GM21576 (cell line): ENCODE measurements at regions not wholly inside any gene's neighbourhood (a gene's known extent, or its start where the extent isn't known, plus 50 kb on each side); places are given as distances from the start of the nearest gene placed in this dataset.

Experiments
- ATAC-seq: cut with Tn5 transposase; IDR thresholded peaks from one replicate; pipeline ENCODE4 v1.9.1; 2021; ENCODE audit warnings: mild to moderate bottlenecking, moderate library complexity; ENCODE audit not compliant: unreplicated experiment

DNA sequence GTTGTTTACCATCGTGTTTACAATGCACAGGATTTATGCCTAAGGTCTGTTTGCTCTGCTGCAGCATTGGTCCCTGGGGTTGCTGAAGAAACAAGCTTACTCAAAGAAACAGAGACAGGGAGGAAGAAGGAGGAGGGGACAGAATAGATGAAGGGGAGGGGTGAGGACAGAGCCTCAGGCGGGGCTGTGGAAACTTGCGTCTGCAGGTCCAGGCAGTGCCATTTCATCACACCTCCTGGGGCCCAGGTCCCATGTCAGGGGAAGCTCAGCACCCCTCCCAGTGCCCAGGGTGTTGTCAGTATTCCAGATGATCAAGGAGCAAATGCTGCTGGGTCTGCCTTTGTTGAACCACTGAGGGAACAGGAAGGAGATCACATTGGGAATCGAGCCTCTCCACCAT lies 1406.8 kb downstream of the TBC1D22A start:
- ATAC-seq, result no peak

DNA sequence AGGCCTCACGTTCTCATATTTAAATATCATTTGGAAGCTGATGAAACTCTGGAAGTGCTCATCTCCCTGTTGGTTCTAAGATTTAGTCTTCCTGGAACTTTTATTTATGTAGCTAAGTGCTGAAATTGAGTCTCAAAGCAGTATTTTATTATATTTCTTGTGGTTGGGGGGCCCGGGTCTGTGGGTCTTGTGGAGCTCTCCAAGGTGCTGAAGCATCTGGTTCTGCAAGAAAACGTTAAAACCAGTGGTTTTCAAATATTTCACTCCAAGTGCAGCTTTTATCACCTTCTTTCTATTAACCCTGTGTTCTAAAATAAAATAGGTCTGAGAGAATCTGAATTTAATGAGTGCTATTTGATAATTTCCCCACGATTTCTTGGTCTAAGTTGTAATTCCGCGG lies 1404.8 kb downstream of the TBC1D22A start:
- no peak for ATAC-seq

DNA sequence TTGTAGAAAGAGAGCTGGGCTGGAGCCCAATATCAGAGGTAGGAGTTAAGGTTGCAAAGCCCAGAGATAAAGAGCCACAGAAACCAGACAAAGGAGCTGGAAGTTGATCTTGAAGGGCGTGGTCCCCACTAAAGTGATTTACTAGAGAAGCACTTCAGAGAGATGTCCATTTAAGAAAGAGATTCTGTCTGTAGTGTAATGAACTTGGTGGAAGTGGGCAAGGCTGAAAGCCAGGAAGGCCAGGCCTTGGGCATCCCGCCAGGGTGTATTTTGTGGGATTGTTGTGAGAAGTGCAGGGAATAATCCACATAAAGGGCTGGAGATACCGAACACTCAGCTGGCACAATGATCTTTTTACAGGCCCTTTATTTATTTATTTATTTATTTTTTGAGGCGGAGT lies 1398.8 kb downstream of the TBC1D22A start:
- no peak for ATAC-seq

DNA sequence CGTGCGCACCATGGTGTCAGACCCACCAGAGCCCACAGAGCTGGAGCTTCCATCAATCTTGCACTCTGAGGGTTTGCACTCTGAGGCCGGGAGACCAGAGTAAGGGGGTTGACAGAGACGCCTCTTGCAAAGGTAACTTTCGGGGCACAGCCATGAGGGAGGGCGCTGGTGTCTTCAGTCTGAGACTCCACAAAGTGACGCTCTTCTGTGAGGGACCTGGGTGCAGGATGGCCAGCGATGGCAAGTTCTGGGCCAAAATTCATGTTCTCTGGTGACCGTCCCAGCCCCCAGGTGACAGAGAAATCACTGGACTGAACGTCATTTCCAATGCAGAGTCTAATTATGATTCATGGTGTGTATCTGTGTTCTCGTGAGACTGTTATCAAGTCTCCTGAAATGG lies 1395.2 kb downstream of the TBC1D22A start:
- no peak for ATAC-seq

DNA sequence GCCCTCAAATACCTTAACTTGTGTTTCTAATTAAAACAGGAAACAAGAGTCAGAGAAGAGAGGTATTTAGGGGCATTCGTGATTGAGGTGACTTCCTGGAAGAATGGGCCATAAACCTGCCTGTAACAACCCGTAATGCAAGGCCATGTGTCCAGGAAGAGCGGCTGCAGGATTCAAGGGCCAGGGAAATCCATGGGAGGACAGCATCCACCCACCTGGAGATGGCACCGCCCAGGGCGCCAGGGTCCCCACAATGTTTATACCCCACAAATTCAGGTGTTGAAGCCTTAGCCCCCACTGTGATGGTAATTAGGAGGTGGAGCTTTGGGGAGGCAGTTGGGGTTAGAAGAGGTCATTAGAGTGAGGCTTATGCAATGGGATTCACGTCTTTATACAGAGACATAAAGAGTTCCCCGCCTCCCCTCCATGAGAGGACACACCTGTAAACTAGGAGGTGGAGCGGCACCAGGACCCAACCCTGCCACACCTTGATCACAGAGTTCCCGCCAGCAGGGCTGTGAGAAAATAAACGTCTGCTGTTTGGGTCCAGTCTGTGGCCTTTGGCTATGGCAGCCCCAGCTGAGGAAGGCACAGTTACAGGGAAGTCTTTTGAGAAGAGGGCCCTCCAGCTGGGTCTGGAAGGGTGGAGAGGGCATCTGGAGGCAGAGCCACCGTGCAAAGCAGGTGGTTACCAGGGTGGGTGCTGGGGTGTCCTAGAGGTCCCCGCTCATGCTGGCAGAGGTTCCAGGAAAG lies 1394.3 kb downstream of the TBC1D22A start:
- ATAC-seq, result no peak

DNA sequence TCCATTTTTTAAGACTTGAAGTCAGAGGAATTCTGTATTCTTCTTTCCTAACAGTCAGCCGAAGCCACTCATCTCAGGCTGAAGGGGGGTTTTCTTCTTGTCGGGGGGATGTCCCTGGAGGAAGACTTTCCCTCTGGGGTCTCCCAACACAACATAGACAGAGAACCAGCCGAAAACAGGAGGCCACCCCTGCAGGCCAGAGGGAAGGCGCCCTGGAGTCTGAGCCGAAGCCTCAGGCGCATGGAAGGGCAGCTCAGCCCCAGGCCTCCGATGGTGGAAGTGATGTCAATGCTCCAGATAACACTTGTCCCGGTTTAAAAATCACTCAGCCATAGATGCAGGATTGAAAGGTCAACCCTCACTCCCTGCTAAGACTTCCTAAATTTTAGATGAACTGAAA lies 1393.0 kb downstream of the TBC1D22A start:
- no peak for ATAC-seq

DNA sequence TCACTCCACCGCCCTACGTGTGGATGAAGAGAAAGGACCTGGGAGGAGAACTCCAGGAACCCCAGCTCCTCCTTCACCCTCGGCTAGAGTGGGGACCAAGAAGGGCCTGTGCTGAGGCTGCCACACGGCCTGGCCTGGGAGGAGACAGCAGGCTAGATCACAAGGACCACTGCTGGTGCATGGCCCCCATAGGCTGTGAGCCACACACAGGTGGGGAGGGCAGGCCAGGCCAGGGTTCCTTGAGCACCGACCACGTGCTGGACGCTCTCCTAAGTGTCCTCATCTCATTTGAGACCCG lies 1392.4 kb downstream of the TBC1D22A start:
- ATAC-seq, result no peak

DNA sequence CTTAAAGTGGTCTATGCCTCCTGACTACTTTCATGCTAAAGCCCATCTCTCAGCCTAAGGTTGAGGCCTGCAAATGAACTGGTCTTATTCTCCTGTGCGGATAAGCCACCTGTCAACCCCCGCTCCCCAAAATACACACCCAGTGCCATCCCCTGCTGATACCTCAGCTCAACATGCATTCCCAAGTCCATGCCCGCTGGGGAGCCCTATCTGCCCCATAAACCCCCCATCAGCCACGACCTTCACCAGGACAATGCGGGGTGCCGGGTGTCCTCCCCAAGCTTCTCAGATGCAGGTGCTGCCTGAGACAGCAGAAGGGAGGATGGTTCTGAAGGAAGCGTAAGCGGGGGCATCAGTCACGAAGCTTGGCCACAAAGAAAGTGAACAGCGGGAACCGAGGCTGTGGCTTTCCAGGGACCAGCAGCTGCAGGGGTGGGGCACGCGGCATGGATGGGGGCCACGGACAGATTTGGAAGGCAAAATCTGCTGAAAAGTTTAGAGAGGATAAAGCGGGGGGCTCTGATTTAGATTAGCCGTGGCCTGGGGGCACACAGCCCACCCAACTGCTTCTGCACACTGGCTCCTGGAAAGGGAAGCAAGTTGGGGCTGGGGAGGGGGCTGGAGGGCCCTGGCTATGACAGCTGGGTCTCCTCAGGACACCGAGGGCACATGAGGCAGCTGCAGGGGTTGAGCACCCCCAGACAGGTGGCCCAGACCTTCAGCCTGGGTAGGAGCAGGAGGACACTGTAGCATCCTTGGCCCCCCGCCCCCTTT lies 1391.9 kb downstream of the TBC1D22A start:
- no peak for ATAC-seq

DNA sequence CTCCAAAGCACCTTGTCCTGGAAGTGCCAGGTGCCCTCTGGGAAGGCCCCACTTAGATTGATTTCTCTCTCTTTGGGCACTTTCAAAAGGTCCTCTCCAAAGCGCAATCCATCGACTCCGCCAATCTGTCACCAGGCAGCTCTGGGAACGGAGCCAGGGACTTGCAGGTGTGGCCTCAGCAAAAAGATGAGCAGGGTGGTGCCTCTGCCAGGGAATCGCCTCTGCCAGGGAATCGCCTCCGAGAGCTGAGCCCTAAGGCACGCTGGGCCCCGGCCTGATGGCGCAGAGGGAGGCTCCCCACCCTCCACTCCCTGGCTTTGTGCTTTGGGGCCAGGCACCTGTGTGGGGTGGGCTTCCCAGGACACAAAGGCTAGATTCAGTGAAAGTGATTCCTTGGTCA lies 1391.3 kb downstream of the TBC1D22A start:
- ATAC-seq, result no peak

DNA sequence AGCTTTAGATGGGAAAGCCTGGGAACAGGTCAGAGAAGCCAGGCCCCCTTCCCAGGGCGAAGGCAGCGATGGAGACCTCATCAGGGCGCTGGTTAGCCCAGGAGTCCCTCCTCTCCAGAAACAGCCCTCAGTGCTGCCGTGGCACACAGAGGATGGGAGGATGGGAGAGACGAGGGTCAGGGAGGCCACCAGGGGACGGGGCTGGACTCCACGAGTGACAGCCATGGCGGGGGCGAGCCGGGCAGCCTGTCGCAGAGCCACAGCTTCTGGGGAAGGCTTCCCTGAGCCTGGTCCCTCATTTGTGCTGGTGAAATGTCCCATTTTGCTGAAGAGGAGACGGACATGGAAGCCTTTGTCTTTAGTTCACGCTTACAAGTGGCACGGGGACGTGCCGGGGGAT lies 1390.5 kb downstream of the TBC1D22A start:
- no peak for ATAC-seq

DNA sequence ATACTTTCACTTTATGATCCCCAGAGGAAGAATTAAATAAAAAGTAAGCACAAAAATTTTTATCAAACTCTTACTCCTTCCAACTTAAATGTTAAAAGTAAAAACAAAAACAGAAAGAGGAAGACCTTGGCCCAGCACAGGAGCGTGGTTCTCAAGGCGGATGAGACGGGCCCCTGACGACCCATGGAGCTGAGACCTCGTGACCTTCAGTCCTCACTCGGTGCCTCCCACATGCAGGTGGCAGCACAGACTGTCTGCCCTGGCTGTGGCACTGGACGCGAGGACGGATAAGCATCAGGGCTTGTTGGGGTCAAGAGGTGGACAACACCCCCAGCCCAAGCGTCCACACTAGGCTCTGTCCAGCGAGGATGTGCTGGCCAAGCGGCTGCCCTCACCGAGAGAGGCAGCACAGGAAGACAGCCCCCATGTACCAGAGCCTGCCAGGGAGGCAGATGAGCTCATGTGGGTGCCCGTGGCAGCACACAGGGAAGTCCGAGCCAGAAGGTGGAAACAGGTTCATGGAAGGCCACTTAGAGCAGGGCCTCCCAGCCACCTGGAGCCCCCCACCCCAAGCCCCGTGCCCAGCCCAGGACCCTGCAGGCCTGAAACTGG lies 1389.8 kb downstream of the TBC1D22A start:
- ATAC-seq, result no peak

DNA sequence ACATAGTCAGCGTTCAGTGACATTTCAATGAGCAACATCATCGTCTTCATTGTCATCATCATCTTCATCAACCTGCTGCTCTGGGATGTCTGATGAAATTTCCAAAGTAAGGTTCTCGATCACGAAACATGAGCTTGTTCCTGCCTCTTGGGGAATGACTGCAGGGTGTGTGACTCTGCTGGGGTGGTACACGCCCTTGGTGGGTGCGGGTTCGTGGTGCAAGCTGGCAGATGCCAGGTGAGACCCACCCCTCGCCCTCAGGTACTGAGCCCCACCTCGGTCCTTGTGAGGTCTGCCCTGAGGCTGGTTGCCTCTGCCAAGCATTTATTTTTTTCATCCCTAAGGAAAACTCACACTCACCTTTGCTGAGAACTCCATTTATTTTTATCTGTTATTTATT lies 1389.2 kb downstream of the TBC1D22A start:
- no peak for ATAC-seq

DNA sequence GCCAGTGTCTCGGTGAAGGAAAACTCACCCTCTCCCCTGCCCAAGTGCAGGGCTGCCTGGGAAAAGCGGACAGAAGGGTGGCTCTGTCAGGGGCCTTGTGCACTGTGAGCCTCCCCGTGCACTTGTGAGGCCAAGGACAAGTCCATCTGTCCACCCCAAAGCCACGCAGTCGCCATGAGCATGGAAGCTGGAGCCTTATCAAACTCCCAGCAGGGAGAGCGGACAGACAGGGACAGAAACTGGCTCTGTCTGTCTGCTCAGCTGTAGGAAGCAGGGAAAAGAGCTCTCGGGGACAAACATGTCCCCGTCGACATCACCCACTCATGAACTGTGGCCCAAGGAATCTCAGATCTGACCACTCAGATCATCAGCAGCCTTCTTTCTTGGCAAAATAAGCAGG lies 1385.4 kb downstream of the TBC1D22A start:
- ATAC-seq, result no peak

DNA sequence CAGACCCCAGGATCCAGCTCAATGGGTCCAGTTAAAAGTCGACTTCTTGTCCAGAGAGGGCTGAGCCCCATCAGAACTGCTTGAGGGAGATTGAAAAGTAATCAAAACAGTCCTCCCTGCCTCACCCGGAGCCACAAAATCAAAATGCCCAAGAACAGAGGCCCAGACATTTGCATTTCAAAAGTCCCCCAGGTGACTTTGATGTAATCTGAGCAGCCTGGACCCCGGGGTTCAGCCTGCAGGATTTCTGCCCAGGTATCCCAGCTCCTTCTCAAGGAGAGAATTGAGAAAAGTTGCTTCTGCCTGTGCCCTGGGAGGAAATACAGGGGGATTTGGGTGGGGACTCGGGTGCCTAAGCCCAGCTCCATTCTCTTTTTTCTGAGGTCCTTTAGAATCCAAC lies 1385.0 kb downstream of the TBC1D22A start:
- no peak for ATAC-seq

DNA sequence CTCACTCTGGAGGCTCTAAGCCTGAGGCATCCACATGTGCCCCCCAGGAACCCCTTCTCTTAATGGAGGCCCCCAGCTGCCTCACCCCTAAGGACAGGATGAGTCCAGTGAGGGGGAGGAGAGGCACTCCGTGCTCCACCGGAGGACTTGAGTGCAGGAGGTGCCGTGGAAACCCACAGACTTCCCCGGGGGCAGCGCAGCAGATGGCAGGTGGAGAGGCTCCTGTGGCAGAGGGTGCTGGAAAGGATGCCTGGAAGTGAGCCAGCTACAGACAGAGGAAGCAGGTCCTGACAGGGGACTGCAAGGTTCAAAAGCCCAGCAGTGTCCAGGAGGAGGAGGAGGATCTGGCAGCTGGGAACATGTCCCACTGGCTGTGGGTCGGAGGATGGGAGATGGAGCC lies 1384.0 kb downstream of the TBC1D22A start:
- no peak for ATAC-seq

DNA sequence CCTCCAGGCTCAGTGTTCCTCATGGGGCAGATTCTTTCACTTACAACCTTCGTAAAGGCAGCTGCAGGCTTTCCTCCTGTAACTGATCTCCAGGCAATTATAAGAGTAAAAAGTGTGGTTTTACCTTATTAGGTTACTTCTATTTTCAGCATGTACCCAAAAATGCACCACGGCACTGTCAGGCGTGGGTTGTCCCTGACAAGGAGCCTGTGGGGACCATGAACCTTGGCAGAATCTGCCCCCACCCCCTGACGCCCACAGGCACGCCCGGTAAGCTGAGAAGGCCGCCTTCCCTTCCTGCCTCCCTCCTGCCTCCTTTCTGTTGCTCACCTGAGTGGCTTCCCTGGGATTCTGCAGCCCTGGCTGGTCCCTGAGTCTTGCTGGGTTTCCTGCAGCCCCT lies 1383.3 kb downstream of the TBC1D22A start:
- ATAC-seq, result no peak

DNA sequence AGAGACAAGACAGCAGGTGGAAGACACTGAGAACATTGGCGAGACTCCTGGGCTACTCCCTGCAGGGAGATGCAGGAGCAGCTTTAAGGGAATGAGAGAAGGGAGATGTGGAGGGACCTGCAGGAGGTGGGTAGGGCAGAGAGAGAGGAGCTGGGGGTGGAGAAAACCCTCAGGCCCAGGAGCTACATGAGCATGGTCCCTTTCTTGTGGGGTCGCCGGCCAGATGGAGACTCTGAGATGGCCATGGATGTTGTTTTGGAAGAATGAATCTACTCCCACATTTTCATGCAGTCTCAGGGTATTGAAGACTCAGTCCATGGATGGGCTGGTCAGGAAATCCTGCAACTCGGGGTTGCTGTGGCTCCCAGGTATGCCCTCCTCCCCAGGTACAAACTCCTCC lies 1381.9 kb downstream of the TBC1D22A start:
- ATAC-seq, result no peak

DNA sequence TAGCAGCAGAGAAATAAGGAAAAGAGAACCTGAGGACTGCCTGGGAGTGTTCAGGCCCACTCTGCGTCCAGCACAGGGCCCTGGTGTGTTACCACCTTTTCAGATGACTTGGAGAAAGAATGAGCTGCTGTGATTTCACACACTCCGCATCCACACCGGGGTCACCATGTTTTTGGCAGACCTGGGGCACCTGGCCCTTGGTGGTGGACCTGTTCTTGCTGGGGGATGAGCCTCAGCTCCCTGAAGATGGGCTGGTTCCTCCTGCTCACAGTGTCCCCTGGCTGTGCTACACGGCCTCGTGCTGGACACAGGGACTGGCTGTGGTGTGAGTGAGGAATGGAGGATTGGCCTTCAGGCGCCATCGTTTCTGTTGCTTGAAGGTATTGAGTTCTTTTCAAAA lies 1381.4 kb downstream of the TBC1D22A start:
- ATAC-seq, result no peak

DNA sequence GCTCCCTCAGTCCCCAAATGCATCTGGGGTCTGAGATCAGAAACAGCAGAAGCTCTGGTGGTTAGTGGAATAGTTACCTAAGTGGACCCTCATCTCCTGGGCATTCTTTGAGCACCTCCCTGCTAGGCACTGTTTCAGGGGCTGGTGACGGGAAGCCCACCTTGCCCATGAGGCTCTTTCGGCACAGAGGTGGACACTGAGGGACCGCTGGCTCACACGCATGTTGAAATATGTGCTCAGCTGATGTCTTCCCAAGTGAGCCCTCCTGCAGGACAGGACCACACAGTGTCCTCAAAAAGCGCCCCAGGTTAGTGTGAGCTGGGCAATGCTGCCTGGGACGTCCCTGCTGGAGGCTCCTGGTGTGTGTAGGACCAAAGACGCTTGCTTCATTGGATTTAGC lies 1379.9 kb downstream of the TBC1D22A start:
- no peak for ATAC-seq

DNA sequence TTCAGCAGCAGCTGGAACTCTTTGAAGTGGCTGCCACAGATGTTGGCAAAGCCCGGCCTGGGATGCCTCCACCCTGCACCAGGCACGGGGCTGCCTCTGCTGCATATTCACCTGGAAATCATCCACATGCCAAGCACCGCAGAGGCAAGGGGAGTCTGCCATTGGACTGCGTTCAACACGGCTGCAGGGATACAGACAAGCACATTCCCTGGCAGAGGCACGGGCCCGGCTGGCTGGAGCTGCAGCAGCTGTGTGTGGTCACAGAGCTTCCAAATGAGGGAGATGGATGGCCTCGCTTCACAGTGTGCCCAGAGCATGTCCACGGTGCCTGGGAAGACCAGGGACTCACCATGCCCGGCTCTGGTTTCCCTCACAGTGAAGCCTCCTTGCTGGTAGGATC lies 1378.9 kb downstream of the TBC1D22A start:
- no peak for ATAC-seq

DNA sequence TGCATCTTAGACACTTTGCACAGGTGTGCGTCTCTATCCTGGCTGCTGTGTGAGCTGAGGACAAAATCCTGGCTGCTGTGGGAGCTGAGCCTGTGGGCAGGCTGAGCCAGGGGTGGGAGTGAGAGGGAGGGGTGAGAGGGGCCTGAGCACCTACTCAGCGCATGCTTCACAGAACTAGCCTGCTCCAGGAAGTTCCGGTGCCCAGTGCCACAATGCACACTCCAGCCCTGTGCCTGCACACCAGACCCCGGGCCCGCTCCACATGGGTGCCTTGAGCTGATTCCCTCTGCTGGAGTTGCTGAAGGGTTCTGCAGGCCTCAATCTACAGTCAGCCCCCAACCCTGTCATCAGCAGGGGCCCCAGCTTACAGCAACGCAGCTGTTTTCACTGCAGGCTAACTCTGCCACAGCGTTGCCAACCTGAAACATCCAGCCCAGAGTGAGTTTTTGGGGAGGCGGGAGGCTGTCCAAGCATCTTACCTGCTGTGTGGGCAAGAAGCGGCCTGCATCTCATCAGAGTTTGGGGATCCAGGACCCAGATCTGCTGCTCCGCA lies 1377.9 kb downstream of the TBC1D22A start:
- no peak for ATAC-seq

DNA sequence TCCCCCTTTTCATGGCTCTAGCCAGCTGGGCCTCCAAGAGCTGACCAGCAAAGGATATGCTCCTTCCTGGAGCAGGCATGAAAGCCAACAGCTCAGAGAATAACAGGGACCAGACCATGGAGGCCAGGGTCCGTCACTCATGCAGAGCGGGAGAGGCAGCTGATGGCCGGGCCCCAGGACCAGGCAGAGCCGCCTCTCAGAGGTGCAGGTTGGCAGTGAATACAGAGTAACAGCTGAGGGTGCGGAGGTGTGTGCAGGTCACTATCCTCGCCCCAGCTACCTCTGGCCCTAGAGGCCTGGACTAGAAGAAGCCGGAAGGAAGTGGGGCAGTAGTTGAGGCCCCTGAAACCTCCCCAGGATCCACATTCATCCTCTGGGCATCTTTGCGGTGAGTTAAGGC lies 1377.3 kb downstream of the TBC1D22A start:
- no peak for ATAC-seq
